ENCODE measurements at regions not wholly inside any gene's neighbourhood (a gene's known extent, or its start where the extent isn't known, plus 50 kb on each side); places are given as distances from the start of the nearest gene placed in this dataset.

DNA sequence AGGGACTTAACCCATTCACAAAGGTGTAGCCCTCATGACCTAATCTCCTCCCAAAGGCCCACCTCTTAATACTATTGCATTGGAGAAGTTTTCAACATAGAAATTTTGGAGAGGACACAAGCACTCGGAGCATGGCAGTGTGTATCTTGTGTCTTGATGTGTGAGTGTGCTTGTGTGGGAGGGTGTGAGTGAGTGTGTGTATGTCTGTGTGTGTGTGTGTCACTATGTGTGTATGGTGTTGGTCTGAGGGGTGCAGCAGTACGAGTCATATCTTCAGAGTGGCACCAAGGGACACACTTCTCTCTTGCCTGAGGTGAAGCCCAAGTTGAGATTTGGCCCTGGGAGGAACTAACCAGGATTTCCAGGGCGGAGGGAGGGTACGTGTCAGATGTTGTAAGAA lies 73.7 kb downstream of the NAV1 start:
- Histone ChIP-seq H3K36me3 (ENCODE audit: insufficient read depth, low read length) (no peaks in the 10 kb centered on the region), H2AFZ (ENCODE audit: low read length) (no peak overlapping the region), H3K27ac (ENCODE audit: low read depth, low read length, poor library complexity, severe bottlenecking) (no peak overlapping the region), H3K4me1 (ENCODE audit: insufficient read depth, low read length, poor library complexity, severe bottlenecking) (no peaks in the 10 kb centered on the region), H3K9me3 (ENCODE audit: low read length) (no peaks in the 10 kb centered on the region), H3K4me2 (ENCODE audit: low read length) (no peak overlapping the region), H3K4me3 (ENCODE audit: low read depth, low read length, poor library complexity, severe bottlenecking) (no peak overlapping the region), H3K9me2 (ENCODE audit: insufficient read depth, low read length) (no peaks in the 10 kb centered on the region), H4K20me1 (ENCODE audit: insufficient read depth, low read length) (no peaks in the 10 kb centered on the region), H3K79me2 (ENCODE audit: insufficient read depth, low read depth, low read length) (no peaks in the 10 kb centered on the region)
- DNase-seq (ENCODE audit: low spot score): no peak
- TF ChIP-seq CTCF (conservative IDR thresholded peaks at IDR 0.05; ENCODE audit: low read length) (no peak), EZH2phosphoT487 (IDR thresholded peaks at IDR 0.05; ENCODE audit: borderline replicate concordance, low read depth, low read length) (no peak)
- ChIA-PET POLR2A (no interaction called here), CTCF (ENCODE audit: unreplicated experiment) (no interaction called here)
- no TSS peak for BruUV-seq (replicated peaks)
- intact Hi-C loops (cut with micrococcal nuclease; ENCODE audit: unreplicated experiment): no loop called here

DNA sequence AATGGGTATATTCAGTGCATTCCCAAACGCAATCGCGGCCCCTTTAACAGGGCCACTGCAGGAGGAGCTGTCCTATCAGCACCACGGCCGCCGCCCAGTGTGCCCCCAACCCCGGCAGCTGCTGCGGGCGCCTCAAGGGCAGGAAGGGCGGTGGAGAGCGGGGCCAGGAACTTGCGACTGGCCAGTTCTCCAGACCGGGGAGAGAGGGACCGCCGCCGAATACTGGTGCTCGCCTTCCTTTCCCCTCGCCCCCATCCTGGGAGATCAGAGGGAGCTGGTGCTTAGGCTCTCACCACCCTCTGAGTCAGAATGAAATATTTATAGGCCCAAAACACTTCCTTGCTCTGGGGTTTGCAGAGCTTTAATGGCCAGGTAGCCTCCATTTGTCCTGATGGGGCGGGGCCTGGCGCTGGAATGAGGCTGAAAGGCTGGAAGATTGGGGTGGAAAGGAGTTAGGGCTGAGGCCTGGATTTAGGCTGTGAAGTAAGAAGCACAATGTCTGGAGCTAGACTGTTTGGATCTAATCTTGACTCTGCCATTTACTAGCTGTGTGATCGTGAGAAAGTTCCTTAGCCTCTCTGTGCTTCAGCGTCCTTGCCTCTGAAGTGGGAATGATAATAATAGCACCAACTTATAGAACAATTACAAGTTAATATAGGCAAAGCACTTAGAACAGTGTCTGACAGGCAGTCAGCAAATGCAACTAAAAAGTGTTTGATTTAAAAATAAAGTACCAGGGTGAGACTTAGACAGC lies 75.5 kb downstream of the NAV1 start:
- H3K36me3 ChIP-seq (ENCODE audit: insufficient read depth, low read length): no peaks in the 10 kb centered on the region
- CTCF ChIA-PET (ENCODE audit: unreplicated experiment): no interaction called here
- H3K4me1 ChIP-seq (ENCODE audit: insufficient read depth, low read length, poor library complexity, severe bottlenecking): no peaks in the 10 kb centered on the region
- no peak for DNase-seq (ENCODE audit: low spot score)
- H3K4me2 ChIP-seq (ENCODE audit: low read length): no peak overlapping the region
- H4K20me1 ChIP-seq (ENCODE audit: insufficient read depth, low read length): no peaks in the 10 kb centered on the region
- intact Hi-C loops (cut with micrococcal nuclease; ENCODE audit: unreplicated experiment): no loop called here
- no peak for TF ChIP-seq CTCF (conservative IDR thresholded peaks at IDR 0.05; ENCODE audit: low read length)
- TF ChIP-seq EZH2phosphoT487 (IDR thresholded peaks at IDR 0.05; ENCODE audit: borderline replicate concordance, low read depth, low read length): no peak
- H3K9me2 ChIP-seq (ENCODE audit: insufficient read depth, low read length): no peaks in the 10 kb centered on the region
- POLR2A ChIA-PET: no interaction called here
- no peak overlapping the region for H3K4me3 ChIP-seq (ENCODE audit: low read depth, low read length, poor library complexity, severe bottlenecking)
- H2AFZ ChIP-seq (ENCODE audit: low read length): no peak overlapping the region
- BruUV-seq (replicated peaks): no TSS peak
- no peaks in the 10 kb centered on the region for H3K79me2 ChIP-seq (ENCODE audit: insufficient read depth, low read depth, low read length)
- H3K27ac ChIP-seq (ENCODE audit: low read depth, low read length, poor library complexity, severe bottlenecking): no peak overlapping the region
- no peaks in the 10 kb centered on the region for H3K9me3 ChIP-seq (ENCODE audit: low read length)

GRCh38 chr1:201617157-201617556 lies 78.2 kb downstream of the NAV1 start:
- no peak overlapping the region for H3K4me3 ChIP-seq (ENCODE audit: low read depth, low read length, poor library complexity, severe bottlenecking)
- no peak overlapping the region for H3K4me2 ChIP-seq (ENCODE audit: low read length)
- no peaks in the 10 kb centered on the region for H3K9me3 ChIP-seq (ENCODE audit: low read length)
- no peaks in the 10 kb centered on the region for H3K9me2 ChIP-seq (ENCODE audit: insufficient read depth, low read length)
- ChIA-PET CTCF (ENCODE audit: unreplicated experiment) (interaction anchor here (0.6 to 1.4 kb wide), 2 partner anchors 15 to 65 kb away, joined by 3 to 6 read pairs; no protein-coding TSS in a partner anchor), POLR2A (no interaction called here)
- DNase-seq (ENCODE audit: low spot score): no peak
- intact Hi-C loops (cut with micrococcal nuclease; ENCODE audit: unreplicated experiment): no loop called here
- no peaks in the 10 kb centered on the region for H3K79me2 ChIP-seq (ENCODE audit: insufficient read depth, low read depth, low read length)
- H4K20me1 ChIP-seq (ENCODE audit: insufficient read depth, low read length): no peaks in the 10 kb centered on the region
- H2AFZ ChIP-seq (ENCODE audit: low read length): no peak overlapping the region
- no peaks in the 10 kb centered on the region for H3K4me1 ChIP-seq (ENCODE audit: insufficient read depth, low read length, poor library complexity, severe bottlenecking)
- no TSS peak for BruUV-seq (replicated peaks)
- no peaks in the 10 kb centered on the region for H3K36me3 ChIP-seq (ENCODE audit: insufficient read depth, low read length)
- no peak for TF ChIP-seq CTCF (conservative IDR thresholded peaks at IDR 0.05; ENCODE audit: low read length)
- TF ChIP-seq EZH2phosphoT487 (IDR thresholded peaks at IDR 0.05; ENCODE audit: borderline replicate concordance, low read depth, low read length): no peak
- H3K27ac ChIP-seq (ENCODE audit: low read depth, low read length, poor library complexity, severe bottlenecking): no peak overlapping the region

Measured in OCI-LY7 (cell line).